ENCODE measurements at regions not wholly inside any gene's neighbourhood (a gene's known extent, or its start where the extent isn't known, plus 50 kb on each side); places are given as distances from the start of the nearest gene placed in this dataset.

- no peak for TF ChIP-seq JUNB (IDR thresholded peaks at IDR 0.05)
- TF ChIP-seq ATF3 (IDR thresholded peaks at IDR 0.05; ENCODE audit: borderline replicate concordance, extremely low read depth, low read depth, low read length), result no peak
- no peak for TF ChIP-seq ZBTB4 (CRISPR knock-in tag; IDR thresholded peaks at IDR 0.05)
- no peak for TF ChIP-seq CTCF (IDR thresholded peaks at IDR 0.05 in 2 of 3, conservative IDR thresholded peaks at IDR 0.05 in 1 of 3; ENCODE audit: control insufficient read depth in 2 of 3, extremely low read depth in 1 of 3, insufficient read depth in 1 of 3, low read depth in 3 of 3, low read length in 3 of 3)
Measured at GRCh38 chr9:118444403-118444802, 740.2 kb downstream of the TLR4 start.

Data from GM12878 (cell line).